Astrocyte of the spinal cord (primary cell): ENCODE measurements at regions not wholly inside any gene's neighbourhood (a gene's known extent, or its start where the extent isn't known, plus 50 kb on each side); places are given as distances from the start of the nearest gene placed in this dataset.

ENCODE experiments used
- DNase-seq: peaks from one replicate; pipeline ENCODE4 v3.0.0; 2011; ENCODE audit warnings: low read depth, low spot score
- H3K4me3 ChIP-seq: 2 replicates; pipeline ENCODE4 v1.5.1; 2011; ENCODE audit warnings: low read depth, mild to moderate bottlenecking, low read length, moderate library complexity
- in situ Hi-C: cut with HindIII; loops from 2 replicates; pipeline ENCODE4 v1.10.0; 2017; ENCODE audit warnings: low sequenced_read_pairs
- TF ChIP-seq, protein P1 (sequence below): IDR thresholded peaks from 2 replicates; pipeline ENCODE4 v1.5.1; 2012; ENCODE audit warnings: low read depth, mild to moderate bottlenecking, low read length, inconsistent platforms

DNA sequence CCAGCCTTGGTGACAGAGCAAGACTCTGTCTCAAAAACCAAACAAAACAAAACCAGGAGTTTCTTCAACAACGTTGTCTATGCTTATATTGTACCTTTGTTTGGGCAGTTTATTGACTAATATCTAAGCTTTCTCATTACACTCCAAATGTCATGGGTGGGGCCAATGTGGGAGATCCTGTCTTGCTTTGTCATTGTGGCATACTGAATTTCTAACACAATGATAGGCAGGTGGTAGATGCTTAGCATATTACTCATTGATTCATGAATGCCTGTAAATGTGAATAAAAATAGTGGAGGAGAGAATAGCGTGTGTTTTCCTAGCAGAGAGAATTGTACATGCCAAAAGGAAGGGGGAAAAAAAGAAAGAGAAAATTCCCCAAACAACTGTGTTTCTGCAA, 802.5 kb upstream of the EEF2KMT start:
- in situ Hi-C loops: no loop called here
- TF ChIP-seq, protein P1, sequence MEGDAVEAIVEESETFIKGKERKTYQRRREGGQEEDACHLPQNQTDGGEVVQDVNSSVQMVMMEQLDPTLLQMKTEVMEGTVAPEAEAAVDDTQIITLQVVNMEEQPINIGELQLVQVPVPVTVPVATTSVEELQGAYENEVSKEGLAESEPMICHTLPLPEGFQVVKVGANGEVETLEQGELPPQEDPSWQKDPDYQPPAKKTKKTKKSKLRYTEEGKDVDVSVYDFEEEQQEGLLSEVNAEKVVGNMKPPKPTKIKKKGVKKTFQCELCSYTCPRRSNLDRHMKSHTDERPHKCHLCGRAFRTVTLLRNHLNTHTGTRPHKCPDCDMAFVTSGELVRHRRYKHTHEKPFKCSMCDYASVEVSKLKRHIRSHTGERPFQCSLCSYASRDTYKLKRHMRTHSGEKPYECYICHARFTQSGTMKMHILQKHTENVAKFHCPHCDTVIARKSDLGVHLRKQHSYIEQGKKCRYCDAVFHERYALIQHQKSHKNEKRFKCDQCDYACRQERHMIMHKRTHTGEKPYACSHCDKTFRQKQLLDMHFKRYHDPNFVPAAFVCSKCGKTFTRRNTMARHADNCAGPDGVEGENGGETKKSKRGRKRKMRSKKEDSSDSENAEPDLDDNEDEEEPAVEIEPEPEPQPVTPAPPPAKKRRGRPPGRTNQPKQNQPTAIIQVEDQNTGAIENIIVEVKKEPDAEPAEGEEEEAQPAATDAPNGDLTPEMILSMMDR: no peak
- H3K4me3 ChIP-seq: no peak overlapping the region
- no peak for DNase-seq

DNA sequence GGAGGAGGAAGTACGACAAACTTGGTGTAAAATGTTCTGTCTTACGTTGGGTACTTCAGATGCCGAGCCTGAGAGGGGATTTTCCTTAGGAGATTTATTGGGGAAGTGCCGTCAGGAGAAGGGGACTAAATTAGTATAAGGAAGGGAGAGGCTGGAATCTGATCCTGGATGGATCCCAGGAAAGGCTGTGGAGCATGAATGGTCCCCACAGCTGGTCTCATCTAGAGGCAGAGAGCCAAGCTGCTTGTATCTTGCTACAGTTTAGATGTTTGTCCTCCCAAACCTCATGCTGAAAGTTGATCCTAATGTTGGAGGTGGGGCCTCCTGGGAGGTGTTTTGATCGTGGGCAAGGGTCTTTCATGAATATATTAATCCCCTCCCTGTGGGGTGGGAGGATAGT, 798.4 kb upstream of the EEF2KMT start:
- DNase-seq: no peak
- H3K4me3 ChIP-seq: no peak overlapping the region
- in situ Hi-C loops: no loop called here
- TF ChIP-seq, protein P1: no peak

DNA sequence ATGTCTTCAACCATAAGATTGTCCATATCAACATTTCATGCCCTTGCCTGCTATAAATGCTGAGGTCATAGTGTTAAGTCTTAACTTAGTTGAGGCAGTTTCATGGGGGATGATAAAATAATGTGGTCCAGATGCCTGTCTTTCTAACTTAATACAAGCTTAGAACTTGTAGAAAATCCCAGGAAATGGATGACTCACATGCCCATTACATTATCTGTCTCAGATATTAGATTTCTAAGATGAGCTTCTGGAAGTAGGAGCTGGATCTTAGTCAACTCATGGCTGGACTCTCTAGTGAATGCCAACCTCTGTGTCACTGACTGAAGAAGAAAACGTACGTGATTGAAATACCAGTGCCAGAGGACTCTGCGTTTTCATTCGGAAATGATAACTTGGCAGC, 797.5 kb upstream of the EEF2KMT start:
- in situ Hi-C loops: no loop called here
- no peak overlapping the region for H3K4me3 ChIP-seq
- DNase-seq: peak; percentile 54
- TF ChIP-seq, protein P1: no peak

DNA sequence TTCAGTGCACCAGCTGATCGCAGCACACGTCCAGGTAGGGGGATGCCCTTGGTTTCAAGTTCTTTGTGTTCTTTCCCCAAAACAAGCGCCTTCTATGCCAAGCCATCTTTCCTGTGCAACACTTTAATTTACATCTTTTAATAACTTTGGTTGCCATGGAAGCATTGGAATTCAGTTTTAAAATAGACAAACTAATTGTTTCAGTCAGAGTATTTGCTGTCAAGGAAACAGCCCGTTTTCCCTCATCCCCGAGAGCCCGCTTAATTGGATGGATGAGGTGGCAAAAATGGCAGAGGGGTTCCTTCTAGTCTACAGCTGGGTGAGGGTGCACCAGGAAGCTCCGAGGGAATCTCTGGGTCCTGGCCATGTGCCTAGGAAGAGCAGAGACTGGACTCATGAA, 793.7 kb upstream of the EEF2KMT start:
- DNase-seq: no peak
- in situ Hi-C loops: no loop called here
- no peak overlapping the region for H3K4me3 ChIP-seq
- TF ChIP-seq, protein P1: no peak

DNA sequence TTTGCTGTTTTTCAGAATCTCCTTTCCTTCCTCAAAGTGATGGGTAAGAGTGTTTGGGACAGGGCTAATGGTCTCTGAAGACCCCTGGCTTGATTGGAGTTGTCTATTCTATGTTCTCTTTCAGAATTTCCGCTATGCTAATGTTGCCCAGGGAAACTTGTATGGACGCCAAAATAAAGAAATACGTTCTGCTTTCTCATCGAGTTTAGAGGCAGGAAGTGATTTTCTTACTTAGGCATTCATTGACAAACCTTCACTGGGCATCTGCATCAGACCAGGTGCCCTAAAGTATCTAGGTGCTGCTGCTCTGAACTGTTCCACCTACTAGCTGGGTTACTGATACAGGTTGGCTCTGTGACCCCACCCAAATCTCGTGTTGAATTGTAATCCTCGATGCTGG, 787.9 kb upstream of the EEF2KMT start:
- TF ChIP-seq, protein P1: no peak
- peak; percentile 56 for DNase-seq
- in situ Hi-C loops: no loop called here
- H3K4me3 ChIP-seq: no peak overlapping the region

DNA sequence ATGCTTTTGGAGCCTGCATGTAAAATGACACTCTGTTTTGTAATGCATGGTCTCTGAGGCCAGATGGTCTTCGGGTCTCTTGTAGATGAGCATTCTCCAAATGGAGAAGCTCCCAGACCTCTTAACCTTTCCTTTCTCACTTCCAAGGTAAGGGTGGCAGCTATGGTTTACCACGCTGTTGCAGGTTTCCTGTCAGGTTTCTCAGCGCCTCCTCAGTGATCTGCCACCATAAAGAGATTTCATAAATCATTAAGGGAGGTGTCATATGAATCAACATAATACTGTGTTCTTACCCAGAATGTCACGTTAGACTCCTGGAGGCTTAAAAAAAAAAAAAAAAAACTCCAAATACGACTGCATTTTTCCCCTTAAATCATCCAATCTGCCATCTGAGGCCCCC, 787.4 kb upstream of the EEF2KMT start:
- no peak for DNase-seq
- in situ Hi-C loops: no loop called here
- TF ChIP-seq, protein P1: no peak
- no peak overlapping the region for H3K4me3 ChIP-seq

DNA sequence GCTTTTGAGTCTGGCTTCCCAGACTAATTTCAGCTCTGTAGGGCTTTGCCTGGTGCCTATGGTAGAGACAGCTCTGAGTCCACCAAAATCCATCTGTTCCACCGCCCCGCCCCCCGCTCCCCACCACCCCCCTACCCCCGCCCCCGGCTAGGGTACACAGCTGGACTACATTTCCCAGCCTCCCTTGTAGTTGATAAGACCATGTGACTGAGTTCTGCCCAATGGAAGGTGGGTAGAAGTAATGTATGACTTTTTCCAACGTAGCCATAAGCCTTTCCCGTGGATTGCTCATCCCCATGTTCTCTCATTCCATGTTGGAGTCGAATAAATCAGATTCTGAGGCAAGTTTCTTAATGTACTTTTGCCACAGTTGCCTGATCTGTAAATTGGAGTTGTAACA, 786.7 kb upstream of the EEF2KMT start:
- no peak overlapping the region for H3K4me3 ChIP-seq
- TF ChIP-seq, protein P1: no peak
- in situ Hi-C loops: no loop called here
- DNase-seq: no peak
